ENCODE measurements at regions not wholly inside any gene's neighbourhood (a gene's known extent, or its start where the extent isn't known, plus 50 kb on each side); places are given as distances from the start of the nearest gene placed in this dataset.

- TF ChIP-seq CTCF (IDR thresholded peaks at IDR 0.05; ENCODE audit: poor library complexity) (no peak), EZH2 (IDR thresholded peaks at IDR 0.05; ENCODE audit: borderline replicate concordance) (no peak)
Measured at GRCh38 chr5:106545325-106545724, 1125.4 kb downstream of the EFNA5 start.
